ENCODE measurements at regions not wholly inside any gene's neighbourhood (a gene's known extent, or its start where the extent isn't known, plus 50 kb on each side); places are given as distances from the start of the nearest gene placed in this dataset.

DNA sequence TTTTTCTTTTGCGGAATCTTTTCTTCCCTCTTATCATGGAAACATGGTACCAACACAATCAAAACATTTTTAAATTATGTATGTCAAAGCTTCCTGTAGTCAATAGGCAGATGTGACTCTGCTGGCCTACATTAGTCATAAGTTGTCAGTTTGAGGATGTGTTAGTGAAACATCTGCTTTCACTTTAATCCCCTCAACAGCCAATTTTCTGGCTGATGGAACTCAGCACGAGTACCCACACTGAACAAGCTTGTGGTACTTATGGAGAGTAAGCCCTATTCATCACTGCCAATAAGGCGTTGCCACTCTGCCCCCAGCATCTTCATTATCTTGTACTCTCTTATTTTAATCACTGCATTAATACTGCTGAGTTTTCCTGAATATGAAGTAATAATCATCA lies 1034.4 kb downstream of the CDH9 start:
- Histone ChIP-seq H3K27ac (ENCODE audit: extremely low read length, insufficient read depth, low read length) (no peak overlapping the region), H3K9ac (ENCODE audit: insufficient read depth, low read depth, low read length) (no peak overlapping the region), H3K9me3 (ENCODE audit: low read length) (peaks cover 11% of the 10 kb centered on the region), H3K4me1 (ENCODE audit: insufficient read depth, low read length) (no peaks in the 10 kb centered on the region), H3K79me2 (ENCODE audit: insufficient read depth, low read length) (no peaks in the 10 kb centered on the region), H2AFZ (ENCODE audit: low read length) (no peak overlapping the region), H3K36me3 (replicated peaks in 1 of 2; ENCODE audit: control insufficient read depth in 1 of 2, insufficient read depth in 2 of 2, low read length in 2 of 2) (no peaks in the 10 kb centered on the region), H4K20me1 (ENCODE audit: insufficient read depth, low read length) (no peaks in the 10 kb centered on the region), H3K27me3 (ENCODE audit: control insufficient read depth in 1 of 2, insufficient read depth in 2 of 2, low read length in 2 of 2) (no peaks in the 10 kb centered on the region), H3K4me3 (replicated peaks in 1 of 3; ENCODE audit: insufficient read depth in 1 of 3, low read depth in 2 of 3, low read length in 3 of 3) (no peak overlapping the region), H3K4me2 (ENCODE audit: low read depth, low read length) (no peak overlapping the region)
- in situ Hi-C loops (cut with HindIII; ENCODE audit: extremely low pct_ligation_motif_present, low pct_unique_long_range_greater_than_20kb) = no loop called here
- TF ChIP-seq RARA (CRISPR knock-in tag; IDR thresholded peaks at IDR 0.05) (no peak), ZNF121 (CRISPR knock-in tag; IDR thresholded peaks at IDR 0.05) (no peak), PAF1 (CRISPR knock-in tag; IDR thresholded peaks at IDR 0.05) (no peak), CBX2 (IDR thresholded peaks at IDR 0.05; ENCODE audit: low read depth, low read length) (no peak), CBX2 (CRISPR knock-in tag; IDR thresholded peaks at IDR 0.05; ENCODE audit: low read depth) (no peak), ASH2L (IDR thresholded peaks at IDR 0.05; ENCODE audit: insufficient read length, low read depth, low read length) (no peak), HOXA9 (CRISPR knock-in tag; IDR thresholded peaks at IDR 0.05; ENCODE audit: borderline replicate concordance) (no peak), ZNF44 (CRISPR knock-in tag; IDR thresholded peaks at IDR 0.05) (no peak), AGO2 (optimal IDR thresholded peaks at IDR 0.05; ENCODE audit: low read depth, low read length) (no peak)
- TF ChIP-seq, protein P1, sequence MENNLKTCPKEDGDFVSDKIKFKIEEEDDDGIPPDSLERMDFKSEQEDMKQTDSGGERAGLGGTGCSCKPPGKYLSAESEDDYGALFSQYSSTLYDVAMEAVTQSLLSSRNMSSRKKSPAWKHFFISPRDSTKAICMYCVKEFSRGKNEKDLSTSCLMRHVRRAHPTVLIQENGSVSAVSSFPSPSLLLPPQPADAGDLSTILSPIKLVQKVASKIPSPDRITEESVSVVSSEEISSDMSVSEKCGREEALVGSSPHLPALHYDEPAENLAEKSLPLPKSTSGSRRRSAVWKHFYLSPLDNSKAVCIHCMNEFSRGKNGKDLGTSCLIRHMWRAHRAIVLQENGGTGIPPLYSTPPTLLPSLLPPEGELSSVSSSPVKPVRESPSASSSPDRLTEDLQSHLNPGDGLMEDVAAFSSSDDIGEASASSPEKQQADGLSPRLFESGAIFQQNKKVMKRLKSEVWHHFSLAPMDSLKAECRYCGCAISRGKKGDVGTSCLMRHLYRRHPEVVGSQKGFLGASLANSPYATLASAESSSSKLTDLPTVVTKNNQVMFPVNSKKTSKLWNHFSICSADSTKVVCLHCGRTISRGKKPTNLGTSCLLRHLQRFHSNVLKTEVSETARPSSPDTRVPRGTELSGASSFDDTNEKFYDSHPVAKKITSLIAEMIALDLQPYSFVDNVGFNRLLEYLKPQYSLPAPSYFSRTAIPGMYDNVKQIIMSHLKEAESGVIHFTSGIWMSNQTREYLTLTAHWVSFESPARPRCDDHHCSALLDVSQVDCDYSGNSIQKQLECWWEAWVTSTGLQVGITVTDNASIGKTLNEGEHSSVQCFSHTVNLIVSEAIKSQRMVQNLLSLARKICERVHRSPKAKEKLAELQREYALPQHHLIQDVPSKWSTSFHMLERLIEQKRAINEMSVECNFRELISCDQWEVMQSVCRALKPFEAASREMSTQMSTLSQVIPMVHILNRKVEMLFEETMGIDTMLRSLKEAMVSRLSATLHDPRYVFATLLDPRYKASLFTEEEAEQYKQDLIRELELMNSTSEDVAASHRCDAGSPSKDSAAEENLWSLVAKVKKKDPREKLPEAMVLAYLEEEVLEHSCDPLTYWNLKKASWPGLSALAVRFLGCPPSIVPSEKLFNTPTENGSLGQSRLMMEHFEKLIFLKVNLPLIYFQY (CRISPR knock-in tag; IDR thresholded peaks at IDR 0.05; ENCODE audit: borderline replicate concordance) = no peak
- TF ChIP-seq, protein P2, sequence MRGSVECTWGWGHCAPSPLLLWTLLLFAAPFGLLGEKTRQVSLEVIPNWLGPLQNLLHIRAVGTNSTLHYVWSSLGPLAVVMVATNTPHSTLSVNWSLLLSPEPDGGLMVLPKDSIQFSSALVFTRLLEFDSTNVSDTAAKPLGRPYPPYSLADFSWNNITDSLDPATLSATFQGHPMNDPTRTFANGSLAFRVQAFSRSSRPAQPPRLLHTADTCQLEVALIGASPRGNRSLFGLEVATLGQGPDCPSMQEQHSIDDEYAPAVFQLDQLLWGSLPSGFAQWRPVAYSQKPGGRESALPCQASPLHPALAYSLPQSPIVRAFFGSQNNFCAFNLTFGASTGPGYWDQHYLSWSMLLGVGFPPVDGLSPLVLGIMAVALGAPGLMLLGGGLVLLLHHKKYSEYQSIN (CRISPR knock-in tag; IDR thresholded peaks at IDR 0.05; ENCODE audit: borderline replicate concordance) = no peak
- TF ChIP-seq, protein P3, sequence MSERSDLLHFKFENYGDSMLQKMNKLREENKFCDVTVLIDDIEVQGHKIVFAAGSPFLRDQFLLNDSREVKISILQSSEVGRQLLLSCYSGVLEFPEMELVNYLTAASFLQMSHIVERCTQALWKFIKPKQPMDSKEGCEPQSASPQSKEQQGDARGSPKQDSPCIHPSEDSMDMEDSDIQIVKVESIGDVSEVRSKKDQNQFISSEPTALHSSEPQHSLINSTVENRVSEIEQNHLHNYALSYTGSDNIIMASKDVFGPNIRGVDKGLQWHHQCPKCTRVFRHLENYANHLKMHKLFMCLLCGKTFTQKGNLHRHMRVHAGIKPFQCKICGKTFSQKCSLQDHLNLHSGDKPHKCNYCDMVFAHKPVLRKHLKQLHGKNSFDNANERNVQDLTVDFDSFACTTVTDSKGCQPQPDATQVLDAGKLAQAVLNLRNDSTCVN (CRISPR knock-in tag; IDR thresholded peaks at IDR 0.05; ENCODE audit: borderline replicate concordance) = no peak
- intact Hi-C loops (cut with micrococcal nuclease; ENCODE audit: unreplicated experiment) = no loop called here
- BruUV-seq (replicated peaks) = no TSS peak
- ChIA-PET POLR2A (no interaction called here), CTCF (ENCODE audit: low intra/inter-chr PET ratio, low total read pairs) (no interaction called here)
- DNase-seq (ENCODE audit: low spot score) = no peak
- WGBS (ENCODE audit: low lambda C conversion rate) = 24% methylated on average over 3 of the region's 3 CpGs
- ATAC-seq = no peak
- FAIRE-seq = no peak
